Muscle of leg (tissue), 3 donors: ENCODE measurements at regions not wholly inside any gene's neighbourhood (a gene's known extent, or its start where the extent isn't known, plus 50 kb on each side); places are given as distances from the start of the nearest gene placed in this dataset.
"Not testable (repeated sequence)": the region's sequence is repeated elsewhere in the genome, so short reads cannot be mapped to it uniquely, and the experiment has no call there.

Source experiments
- DNase-seq: peaks from one replicate; pipeline ENCODE4 v3.0.0; 2013
- H3K27ac ChIP-seq: one replicate; pipeline ENCODE4 v1.5.1; 2013; ENCODE audit warnings: mild to moderate bottlenecking, low read length, control low read depth
- H3K27me3 ChIP-seq: one replicate; pipeline ENCODE4 v1.6.1; 2013; ENCODE audit warnings: low read length; ENCODE audit not compliant: control insufficient read depth, insufficient read depth
- H3K36me3 ChIP-seq: one replicate; pipeline ENCODE4 v1.6.1; 2013; ENCODE audit warnings: low read length; ENCODE audit not compliant: control insufficient read depth, insufficient read depth
- H3K4me1 ChIP-seq: one replicate; pipeline ENCODE4 v1.6.1; 2013; ENCODE audit warnings: low read length; ENCODE audit not compliant: control insufficient read depth, insufficient read depth
- H3K4me3 ChIP-seq: one replicate; pipeline ENCODE4 v1.5.1; 2013; ENCODE audit warnings: low read length, control low read depth
- H3K9me3 ChIP-seq: replicated peaks from 2 replicates; pipeline ENCODE4 v1.6.1; 2013; ENCODE audit warnings: low read depth, low read length; ENCODE audit not compliant: control insufficient read depth
- WGBS: methylation state at CpG from one replicate; pipeline ENCODE4 v1.1.5; 2013; ENCODE audit warnings: missing lambda C conversion rate; ENCODE audit not compliant: insufficient coverage; 5-methylcytosine and 5-hydroxymethylcytosine counted together

DNA sequence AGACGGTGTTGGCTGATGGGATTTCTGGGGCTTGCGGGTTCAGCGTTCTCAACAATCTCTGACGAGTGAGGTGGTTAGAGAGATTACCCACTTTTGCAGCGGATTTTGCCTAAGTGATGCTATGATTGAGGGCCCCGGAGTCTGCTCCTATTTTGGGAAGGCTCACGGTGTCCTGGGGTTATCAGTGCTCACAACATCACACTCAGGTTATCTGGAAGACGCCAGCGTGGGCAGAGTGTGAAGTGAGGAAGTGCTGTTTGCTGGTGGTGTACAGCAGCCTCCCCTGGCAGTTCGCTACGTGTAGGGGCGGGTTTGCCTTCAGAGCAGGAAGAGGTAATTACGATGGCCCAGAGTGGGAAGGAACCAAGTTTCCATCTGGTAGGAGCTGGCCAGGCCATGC is 341.2 kb upstream of the IRX2 start:
- Histone ChIP-seq H3K4me1 (no peaks in the 10 kb centered on the region), H3K27ac (no peak overlapping the region), H3K27me3 (no peaks in the 10 kb centered on the region), H3K9me3 (no peaks in the 10 kb centered on the region), H3K36me3 (no peaks in the 10 kb centered on the region), H3K4me3 (no peak overlapping the region)
- DNase-seq: no peak
- 28% methylated on average over 4 of the region's 13 CpGs for WGBS

DNA sequence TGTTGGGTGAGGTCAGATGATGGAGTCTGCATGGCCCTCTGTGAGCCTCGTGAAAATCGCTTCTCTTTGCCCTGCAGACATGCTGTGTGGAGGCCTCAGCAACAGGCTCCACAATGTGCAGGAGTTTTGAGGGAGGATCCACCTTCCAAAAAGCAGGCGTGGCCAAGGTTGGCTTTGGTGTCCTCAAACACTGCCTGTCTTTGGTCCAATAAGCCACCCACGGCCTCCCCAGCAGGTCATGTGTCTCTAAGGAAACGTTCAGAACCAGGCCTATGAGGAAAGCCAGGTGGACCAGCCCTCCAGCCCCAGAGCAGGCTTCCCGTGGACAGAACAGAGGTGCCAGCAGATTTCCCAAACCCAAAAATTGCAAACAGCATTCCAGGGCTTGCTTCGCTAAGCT is 340.7 kb upstream of the IRX2 start:
- Histone ChIP-seq H3K4me1 (no peaks in the 10 kb centered on the region), H3K4me3 (no peak overlapping the region), H3K36me3 (no peaks in the 10 kb centered on the region), H3K27me3 (no peaks in the 10 kb centered on the region), H3K27ac (no peak overlapping the region), H3K9me3 (no peaks in the 10 kb centered on the region)
- DNase-seq: no peak
- 65% methylated on average over 6 of the region's 7 CpGs for WGBS

DNA sequence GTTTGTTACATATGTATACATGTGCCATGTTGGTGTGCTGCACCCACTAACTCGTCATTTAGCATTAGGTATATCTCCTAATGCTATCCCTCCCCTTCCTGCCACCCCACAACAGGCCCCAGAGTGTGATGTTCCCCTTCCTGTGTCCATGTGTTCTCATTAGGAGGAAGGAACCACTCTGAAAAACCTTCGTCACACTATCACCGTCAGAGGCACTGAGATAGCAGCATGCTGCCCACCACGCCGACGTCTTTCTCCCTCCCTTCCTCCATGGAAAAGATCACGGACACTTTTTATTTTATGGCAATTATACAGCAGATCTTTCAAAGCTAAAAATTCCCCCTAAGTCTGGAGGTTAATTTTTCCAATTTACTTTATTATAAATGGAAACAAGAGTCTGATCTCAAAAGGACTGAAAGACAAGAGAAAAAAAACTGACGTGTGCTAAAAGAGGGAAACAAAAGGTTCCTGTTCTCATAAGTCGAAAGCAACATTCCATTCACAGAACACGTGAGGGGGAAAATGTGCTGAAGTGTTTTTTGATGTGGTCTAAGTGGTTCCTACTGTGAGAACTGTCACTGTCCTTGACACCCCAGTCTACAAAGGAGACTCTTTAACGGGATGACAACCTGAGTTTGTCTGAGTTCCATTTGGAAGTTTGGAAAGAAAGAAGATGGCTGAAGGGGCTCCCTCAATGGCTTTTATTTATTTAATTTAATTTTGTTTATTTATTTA is 339.7 kb upstream of the IRX2 start:
- 60% methylated on average over 1 of the region's 11 CpGs for WGBS
- Histone ChIP-seq H3K27me3 (no peaks in the 10 kb centered on the region), H3K36me3 (no peaks in the 10 kb centered on the region), H3K27ac (no peak overlapping the region), H3K4me1 (no peaks in the 10 kb centered on the region), H3K4me3 (no peak overlapping the region), H3K9me3 (no peaks in the 10 kb centered on the region)
- DNase-seq: no peak

DNA sequence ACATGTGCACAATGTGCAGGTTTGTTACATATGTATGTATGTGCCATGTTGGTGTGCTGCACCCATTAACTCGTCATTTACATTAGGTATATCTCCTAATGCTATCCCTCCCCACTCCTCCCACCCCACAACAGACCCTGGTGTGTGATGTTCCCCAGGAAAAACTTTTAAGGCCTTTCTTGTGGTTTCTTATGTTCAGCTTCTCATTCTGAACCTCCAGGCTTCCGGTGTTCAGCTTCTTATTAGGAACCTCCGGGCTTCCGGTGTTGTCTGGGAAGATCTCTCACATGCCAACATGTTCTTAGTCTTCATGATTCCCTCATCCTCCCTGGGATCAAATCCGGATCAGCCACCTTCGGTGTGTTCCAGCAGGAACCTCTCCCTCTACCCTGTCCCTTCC is 338.8 kb upstream of the IRX2 start:
- H3K27me3 ChIP-seq, DNase-seq: not testable (repeated sequence)

DNA sequence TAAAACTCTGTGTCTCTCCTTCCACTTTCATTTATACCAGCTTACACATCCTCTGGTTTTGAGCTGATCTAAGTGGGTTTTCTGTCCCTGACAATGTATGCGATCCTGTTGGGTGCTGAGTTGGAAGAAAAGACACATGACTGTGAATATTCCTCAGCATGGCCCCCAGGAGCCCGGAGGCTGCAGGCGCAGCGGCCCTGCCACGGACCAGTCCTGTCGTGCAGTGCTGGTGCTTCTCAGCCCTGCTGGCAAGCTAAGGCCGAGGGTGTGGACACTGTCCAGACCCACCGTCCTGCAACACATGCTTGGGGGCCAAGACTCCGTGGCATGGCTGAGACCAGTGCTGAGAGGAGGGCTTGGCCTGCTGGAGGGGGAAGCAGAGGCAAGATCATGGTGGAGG is 328.9 kb upstream of the IRX2 start:
- H3K4me1 ChIP-seq: no peaks in the 10 kb centered on the region
- peaks cover 2% of the 10 kb centered on the region for H3K9me3 ChIP-seq
- H3K27me3 ChIP-seq: no peaks in the 10 kb centered on the region
- no peaks in the 10 kb centered on the region for H3K36me3 ChIP-seq
- no peak overlapping the region for H3K4me3 ChIP-seq
- no peak for DNase-seq
- H3K27ac ChIP-seq: no peak overlapping the region
- 74% methylated on average over 7 of the region's 9 CpGs for WGBS

More for the DNA sequence above, 338.8 kb upstream of the IRX2 start:
- not testable (repeated sequence) for H3K4me1 ChIP-seq, H3K9me3 ChIP-seq, H3K4me3 ChIP-seq, H3K36me3 ChIP-seq, H3K27ac ChIP-seq
- WGBS: 67% methylated on average over 3 of the region's 6 CpGs

DNA sequence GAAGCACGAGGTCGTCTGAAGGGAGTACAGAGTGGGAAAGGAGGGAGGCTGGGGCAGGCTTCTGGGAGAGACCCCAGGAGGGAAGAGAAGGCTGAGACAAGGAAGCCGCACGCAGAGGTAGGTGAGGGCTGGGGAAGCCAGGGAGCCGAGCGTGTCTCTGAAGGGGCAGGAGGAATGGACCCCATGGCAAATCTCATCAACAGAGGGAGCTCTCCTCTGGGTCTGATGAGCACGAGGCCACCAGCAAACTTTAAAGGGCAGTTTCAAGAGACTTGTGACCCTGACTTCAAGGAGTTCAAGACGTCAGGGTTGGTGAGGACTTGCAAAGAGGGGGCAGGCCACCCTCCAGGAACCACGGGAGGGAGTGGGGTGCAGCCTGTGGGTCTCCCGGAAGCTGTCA is 326.2 kb upstream of the IRX2 start:
- Histone ChIP-seq H3K36me3 (no peaks in the 10 kb centered on the region), H3K4me1 (no peaks in the 10 kb centered on the region), H3K4me3 (no peak overlapping the region), H3K9me3 (peaks cover 3% of the 10 kb centered on the region), H3K27ac (no peak overlapping the region), H3K27me3 (no peaks in the 10 kb centered on the region)
- WGBS: 68% methylated on average over 10 of the region's 10 CpGs
- no peak for DNase-seq

DNA sequence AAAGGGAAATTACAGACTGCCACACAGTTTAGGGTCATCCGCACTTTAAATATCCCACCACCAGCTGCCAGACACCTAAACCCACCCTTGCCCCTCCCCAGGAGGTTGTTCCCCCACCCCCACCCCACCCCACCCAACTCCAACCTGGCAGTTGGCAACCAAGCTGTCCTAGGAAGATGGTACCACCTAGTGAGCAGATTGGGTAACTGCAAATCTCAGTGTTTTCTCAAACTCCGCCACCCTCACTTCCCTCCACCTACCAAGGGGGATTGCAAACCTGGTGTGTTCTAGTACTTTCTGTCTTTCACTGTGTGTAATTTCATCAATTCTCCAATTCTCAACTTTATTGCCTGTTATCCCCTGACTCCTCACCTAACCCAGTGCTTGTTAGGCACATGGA is 323.8 kb upstream of the IRX2 start:
- Histone ChIP-seq H3K9me3 (peaks cover 5% of the 10 kb centered on the region), H3K36me3 (no peaks in the 10 kb centered on the region), H3K27me3 (no peaks in the 10 kb centered on the region), H3K27ac (no peak overlapping the region), H3K4me3 (no peak overlapping the region), H3K4me1 (no peaks in the 10 kb centered on the region)
- no peak for DNase-seq
- WGBS: 0% methylated on average over 1 of the region's 2 CpGs

DNA sequence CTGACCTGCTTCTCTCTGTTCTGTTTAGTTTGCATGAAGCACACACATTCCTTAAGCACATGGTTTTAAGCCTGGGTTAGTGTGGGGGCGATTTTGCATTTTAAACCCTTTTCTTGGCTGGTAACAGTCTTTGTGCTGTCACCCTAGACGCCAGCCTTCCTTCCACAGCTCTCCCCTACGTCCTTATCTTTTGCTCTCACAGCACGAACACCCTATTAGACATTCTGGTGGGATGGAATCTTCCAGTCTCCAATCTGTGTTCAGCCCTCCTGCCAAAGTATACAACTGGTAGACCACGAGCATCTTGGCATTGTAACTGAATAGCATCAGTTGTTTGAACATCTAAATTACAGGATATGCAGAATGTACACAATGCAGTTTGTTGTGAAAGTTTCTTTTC is 316.9 kb upstream of the IRX2 start:
- peaks cover 2% of the 10 kb centered on the region for H3K9me3 ChIP-seq

DNA sequence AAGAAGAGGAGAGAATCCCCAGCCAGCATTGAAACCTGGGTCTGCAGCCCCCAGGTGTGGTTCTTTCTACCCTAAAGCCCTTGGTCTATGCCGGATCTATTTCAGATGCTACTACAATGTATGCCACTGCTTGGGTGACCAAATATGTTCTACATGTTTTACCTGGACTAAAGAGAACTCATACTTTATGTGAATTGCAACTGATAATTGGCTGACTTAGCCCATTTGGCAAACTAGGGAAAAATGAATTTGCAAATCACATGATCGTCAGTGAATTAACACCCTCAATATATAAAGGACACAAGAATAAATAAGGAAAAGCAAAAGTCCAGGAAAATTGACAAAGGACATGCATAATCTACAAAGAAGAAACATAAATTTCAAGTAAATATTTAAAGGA is 308.8 kb upstream of the IRX2 start:
- Histone ChIP-seq H3K4me3 (no peak overlapping the region), H3K9me3 (no peaks in the 10 kb centered on the region), H3K27ac (no peak overlapping the region), H3K4me1 (no peaks in the 10 kb centered on the region), H3K36me3 (no peaks in the 10 kb centered on the region), H3K27me3 (no peaks in the 10 kb centered on the region)
- no peak for DNase-seq
- no CpG with 5 or more reads among the region's 2 CpGs for WGBS

More for the DNA sequence above, 316.9 kb upstream of the IRX2 start:
- H3K4me3 ChIP-seq: no peak overlapping the region
- WGBS: no CpG with 5 or more reads among the region's 5 CpGs
- no peaks in the 10 kb centered on the region for H3K4me1 ChIP-seq
- no peak for DNase-seq
- no peaks in the 10 kb centered on the region for H3K36me3 ChIP-seq
- no peak overlapping the region for H3K27ac ChIP-seq
- H3K27me3 ChIP-seq: no peaks in the 10 kb centered on the region

DNA sequence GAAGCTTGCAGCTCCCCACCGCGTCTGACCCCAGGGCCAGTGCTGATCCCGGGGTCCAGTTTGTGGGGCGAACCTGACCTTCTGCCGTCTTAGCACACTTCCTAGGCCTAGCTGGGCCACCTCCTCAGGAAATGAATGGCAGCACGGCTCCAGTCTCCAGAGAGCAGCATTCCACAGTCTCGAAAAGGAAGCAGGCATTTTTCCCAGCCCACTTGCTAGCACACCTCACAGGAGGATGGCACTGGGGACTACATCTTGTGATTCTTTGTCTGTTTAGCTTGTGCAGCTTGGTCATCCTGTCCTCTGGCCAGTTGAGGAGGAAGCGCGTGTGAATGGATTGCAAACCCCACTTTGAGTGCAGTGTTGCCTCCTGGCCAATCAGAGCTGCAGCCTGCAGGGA is 308.0 kb upstream of the IRX2 start:
- H3K4me1 ChIP-seq: no peaks in the 10 kb centered on the region
- WGBS: 44% methylated on average over 8 of the region's 9 CpGs
- no peaks in the 10 kb centered on the region for H3K27me3 ChIP-seq
- no peaks in the 10 kb centered on the region for H3K9me3 ChIP-seq
- no peak overlapping the region for H3K4me3 ChIP-seq
- no peak overlapping the region for H3K27ac ChIP-seq
- DNase-seq: no peak
- no peaks in the 10 kb centered on the region for H3K36me3 ChIP-seq

DNA sequence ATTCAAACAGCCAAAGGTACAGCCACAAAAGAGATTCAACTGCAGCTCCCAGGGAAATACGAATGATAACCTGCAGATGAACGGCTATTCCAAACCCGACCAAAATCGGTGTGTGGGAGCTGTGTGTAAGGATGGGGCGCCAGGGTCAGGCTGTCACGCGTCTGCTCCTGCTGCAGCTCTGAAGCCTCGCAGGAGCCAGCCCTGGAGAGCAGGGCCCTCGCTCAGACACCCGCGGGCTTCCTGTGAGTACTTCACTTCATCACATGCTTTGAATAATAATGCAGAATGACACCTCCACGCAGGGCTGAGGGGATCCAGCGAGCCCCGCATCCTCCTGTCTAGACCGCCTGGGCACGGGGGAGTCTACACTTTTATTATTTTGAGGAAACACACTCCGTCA is 307.5 kb upstream of the IRX2 start:
- Histone ChIP-seq H3K9me3 (no peaks in the 10 kb centered on the region), H3K27ac (no peak overlapping the region), H3K36me3 (no peaks in the 10 kb centered on the region), H3K27me3 (no peaks in the 10 kb centered on the region), H3K4me3 (no peak overlapping the region), H3K4me1 (no peaks in the 10 kb centered on the region)
- no peak for DNase-seq
- WGBS: 36% methylated on average over 15 of the region's 17 CpGs
